Uterus (tissue), 3 donors: ENCODE measurements at regions not wholly inside any gene's neighbourhood (a gene's known extent, or its start where the extent isn't known, plus 50 kb on each side); places are given as distances from the start of the nearest gene placed in this dataset.

Source experiments
- DNase-seq, 2 donors: peaks; one replicate each; pipeline ENCODE4 v3.0.0-alpha.2; 2019 to 2020
- H3K27ac ChIP-seq, 2 donors: fragments of 200-600 bp; sonication (generic); 1 replicate in 1 of 2; 2 replicates in 1 of 2; pipeline ENCODE4 v1.5.1; 2016 to 2018
- H3K27me3 ChIP-seq, 2 donors: fragments of 200-600 bp; sonication (generic); one replicate each; pipeline ENCODE4 v1.5.1; 2018 to 2019; ENCODE audit warnings: control low read depth in 1 of 2
- H3K36me3 ChIP-seq, 2 donors: fragments of 200-600 bp; sonication (generic); one replicate each; pipeline ENCODE4 v1.5.1; 2019; ENCODE audit warnings: control low read depth in 1 of 2
- H3K4me1 ChIP-seq, 2 donors: fragments of 200-600 bp; sonication (generic); one replicate each; pipeline ENCODE4 v1.5.1; 2018 to 2019; ENCODE audit warnings: control low read depth in 1 of 2
- H3K4me3 ChIP-seq, 2 donors: fragments of 200-600 bp; sonication (generic); 1 replicate in 1 of 2; 2 replicates in 1 of 2; pipeline ENCODE4 v1.5.1; 2018 to 2019; ENCODE audit warnings: mild to moderate bottlenecking in 1 of 2
- H3K9me3 ChIP-seq, 2 donors: fragments of 200-600 bp; sonication (generic); one replicate each; pipeline ENCODE4 v1.5.1; 2019; ENCODE audit warnings: control low read depth in 1 of 2
- POLR2A ChIP-seq, 2 donors: fragments of 450-650 bp; IDR thresholded peaks; one replicate each; pipeline ENCODE4 v1.6.1; 2016; ENCODE audit warnings: antibody characterized with exemption in 2 of 2, mild to moderate bottlenecking in 1 of 2, moderate library complexity in 1 of 2
- intact Hi-C: fragments of 100-400 bp; cut with DNase I; formaldehyde crosslinking; loops from one replicate; pipeline ENCODE4 v1.15.1; 2023; ENCODE audit warnings: low total_unique reads
- TF ChIP-seq, protein P1 (sequence below), 4 experiments: fragments of 200-600 bp in 2 of 4; fragments of 450-650 bp in 2 of 4; sonication (generic) in 2 of 4; IDR thresholded peaks; one replicate each; pipeline ENCODE4 v1.5.1; 2016 to 2019; ENCODE audit warnings: antibody characterized with exemption in 4 of 4, mild to moderate bottlenecking in 2 of 4, moderate library complexity in 1 of 4
- donor health status: DM: yes; HTN: yes; CAD: no.

DNA sequence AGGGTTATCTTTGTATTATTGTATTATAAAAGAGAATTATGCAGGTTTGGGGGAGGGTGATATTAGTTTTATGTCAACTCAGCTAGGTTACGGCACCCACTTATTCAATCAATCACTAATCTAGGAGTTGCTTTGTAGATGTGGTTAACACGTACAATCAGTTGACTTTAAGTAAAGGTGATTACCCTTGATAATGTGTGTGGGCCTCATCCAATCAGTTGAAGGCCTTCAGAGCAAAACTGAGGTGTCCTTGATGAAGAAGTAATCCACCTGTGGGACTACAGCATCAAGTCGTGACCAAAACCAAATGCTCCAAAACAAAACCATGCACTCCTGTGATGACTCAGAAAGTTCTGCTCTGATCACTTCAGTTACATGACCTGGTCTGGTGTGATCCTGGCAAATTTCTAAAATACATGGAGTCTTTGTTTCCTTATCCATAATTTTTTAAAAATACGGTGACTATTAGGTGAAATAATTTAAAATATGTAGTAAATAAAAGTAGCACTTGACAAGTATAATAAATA is 114.1 kb downstream of the IYD start:
- intact Hi-C loops: no loop called here
- Histone ChIP-seq H3K9me3 (no peaks in the 10 kb centered on the region), H3K4me1 (no peaks in the 10 kb centered on the region), H3K27me3 (no peaks in the 10 kb centered on the region), H3K27ac (no peak overlapping the region), H3K4me3 (no peak overlapping the region), H3K36me3 (no peaks in the 10 kb centered on the region)
- TF ChIP-seq POLR2A (IDR thresholded peaks at IDR 0.05): no peak
- TF ChIP-seq, protein P1, sequence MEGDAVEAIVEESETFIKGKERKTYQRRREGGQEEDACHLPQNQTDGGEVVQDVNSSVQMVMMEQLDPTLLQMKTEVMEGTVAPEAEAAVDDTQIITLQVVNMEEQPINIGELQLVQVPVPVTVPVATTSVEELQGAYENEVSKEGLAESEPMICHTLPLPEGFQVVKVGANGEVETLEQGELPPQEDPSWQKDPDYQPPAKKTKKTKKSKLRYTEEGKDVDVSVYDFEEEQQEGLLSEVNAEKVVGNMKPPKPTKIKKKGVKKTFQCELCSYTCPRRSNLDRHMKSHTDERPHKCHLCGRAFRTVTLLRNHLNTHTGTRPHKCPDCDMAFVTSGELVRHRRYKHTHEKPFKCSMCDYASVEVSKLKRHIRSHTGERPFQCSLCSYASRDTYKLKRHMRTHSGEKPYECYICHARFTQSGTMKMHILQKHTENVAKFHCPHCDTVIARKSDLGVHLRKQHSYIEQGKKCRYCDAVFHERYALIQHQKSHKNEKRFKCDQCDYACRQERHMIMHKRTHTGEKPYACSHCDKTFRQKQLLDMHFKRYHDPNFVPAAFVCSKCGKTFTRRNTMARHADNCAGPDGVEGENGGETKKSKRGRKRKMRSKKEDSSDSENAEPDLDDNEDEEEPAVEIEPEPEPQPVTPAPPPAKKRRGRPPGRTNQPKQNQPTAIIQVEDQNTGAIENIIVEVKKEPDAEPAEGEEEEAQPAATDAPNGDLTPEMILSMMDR (IDR thresholded peaks at IDR 0.05): no peak
- no peak for DNase-seq

GRCh38 chr6:150485161-150485958 is 114.3 kb upstream of the PLEKHG1 start:
- intact Hi-C loops: no loop called here
- TF ChIP-seq, protein P1 (IDR thresholded peaks at IDR 0.05): no peak
- TF ChIP-seq POLR2A (IDR thresholded peaks at IDR 0.05): no peak
- Histone ChIP-seq H3K36me3 (no peaks in the 10 kb centered on the region), H3K9me3 (no peaks in the 10 kb centered on the region), H3K4me1 (no peaks in the 10 kb centered on the region), H3K27me3 (no peaks in the 10 kb centered on the region), H3K4me3 (no peak overlapping the region), H3K27ac (peak overlapping the region in 1 of 2 donors; percentile 27)
- DNase-seq: no peak

DNA sequence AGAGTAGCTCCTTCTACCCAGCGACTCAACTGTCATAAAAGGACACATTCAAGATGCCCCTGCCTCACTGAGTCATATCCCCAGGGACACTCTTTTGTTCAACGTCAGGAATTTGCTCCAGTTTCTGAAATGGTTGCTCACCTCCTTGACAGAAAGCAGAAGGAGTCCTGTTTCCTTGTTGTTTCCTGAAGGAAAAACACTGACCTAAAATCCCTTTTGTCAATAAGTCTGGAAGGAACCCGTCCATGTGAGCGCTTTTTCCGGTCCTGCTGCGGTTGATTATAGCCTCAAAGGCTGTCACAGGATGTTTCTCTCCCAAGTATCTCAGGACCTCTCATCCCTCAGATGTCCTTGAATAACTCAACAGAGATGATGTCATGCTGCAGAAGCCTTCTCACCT is 113.6 kb upstream of the PLEKHG1 start:
- H3K4me3 ChIP-seq: no peak overlapping the region
- H3K36me3 ChIP-seq: no peaks in the 10 kb centered on the region
- TF ChIP-seq, protein P1 (IDR thresholded peaks at IDR 0.05): no peak
- TF ChIP-seq POLR2A (IDR thresholded peaks at IDR 0.05): no peak
- H3K27me3 ChIP-seq: no peaks in the 10 kb centered on the region
- intact Hi-C loops: no loop called here
- DNase-seq: no peak
- H3K27ac ChIP-seq: peak overlapping the region in 1 of 2 donors; percentile 27
- H3K9me3 ChIP-seq: no peaks in the 10 kb centered on the region
- no peaks in the 10 kb centered on the region for H3K4me1 ChIP-seq

- Histone ChIP-seq H3K27me3 (no peaks in the 10 kb centered on the region), H3K9me3 (no peaks in the 10 kb centered on the region), H3K36me3 (no peaks in the 10 kb centered on the region), H3K27ac (no peak overlapping the region), H3K4me1 (no peaks in the 10 kb centered on the region), H3K4me3 (no peak overlapping the region)
- TF ChIP-seq, protein P1 (IDR thresholded peaks at IDR 0.05): no peak
- TF ChIP-seq POLR2A (IDR thresholded peaks at IDR 0.05): no peak
- intact Hi-C loops: no loop called here
- no peak for DNase-seq
These were observed 109.1 kb upstream of the PLEKHG1 start for GRCh38 chr6:150490586-150490985.

DNA sequence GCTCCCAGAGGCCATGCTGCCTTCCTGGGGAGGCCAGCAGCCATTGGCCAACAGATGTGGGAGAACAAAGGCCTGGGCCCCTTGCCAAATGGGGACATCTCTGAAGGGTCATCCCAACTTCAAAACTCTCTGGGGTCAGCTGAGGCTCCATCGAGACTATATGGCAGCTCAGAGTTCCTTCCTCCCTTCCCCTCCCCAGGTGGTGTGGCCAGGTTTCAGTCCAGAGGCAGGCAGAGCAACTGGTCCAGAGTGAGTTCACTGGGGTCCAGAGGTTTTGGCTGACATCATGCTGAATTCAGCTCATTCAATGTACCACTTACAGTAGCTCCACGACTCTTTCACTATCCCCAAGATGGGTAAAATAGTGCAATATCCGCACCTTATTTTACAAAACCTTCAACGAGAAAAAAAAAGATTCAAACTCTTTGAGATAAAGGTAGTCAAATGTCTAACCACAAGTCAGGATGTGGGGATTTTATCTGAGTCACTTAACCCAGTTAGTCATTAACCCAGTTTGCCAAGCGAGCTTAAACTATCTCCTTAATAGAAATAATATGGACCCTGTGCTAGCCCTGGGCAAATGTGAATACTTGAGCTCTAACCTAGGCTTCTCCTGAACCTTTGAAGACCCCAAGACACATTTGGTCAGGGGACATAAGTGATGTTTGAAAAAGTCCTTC is 108.4 kb upstream of the PLEKHG1 start:
- Histone ChIP-seq H3K27me3 (no peaks in the 10 kb centered on the region), H3K36me3 (no peaks in the 10 kb centered on the region), H3K4me1 (no peaks in the 10 kb centered on the region), H3K27ac (no peak overlapping the region), H3K4me3 (no peak overlapping the region), H3K9me3 (no peaks in the 10 kb centered on the region)
- no peak for DNase-seq
- TF ChIP-seq POLR2A (IDR thresholded peaks at IDR 0.05): no peak
- TF ChIP-seq, protein P1 (IDR thresholded peaks at IDR 0.05): no peak
- intact Hi-C loops: no loop called here
